NB4 (cell line): ENCODE measurements at regions not wholly inside any gene's neighbourhood (a gene's known extent, or its start where the extent isn't known, plus 50 kb on each side); places are given as distances from the start of the nearest gene placed in this dataset.

ENCODE experiments used
- CTCF ChIP-seq: IDR thresholded peaks from one replicate; pipeline ENCODE4 v1.5.1; 2012; ENCODE audit warnings: low read depth, low read length
- MYC ChIP-seq: IDR thresholded peaks from 2 replicates; pipeline ENCODE4 v1.6.1; 2011; ENCODE audit warnings: low read depth, low read length
- POLR2A ChIP-seq: IDR thresholded peaks from 2 replicates; pipeline ENCODE4 v1.6.1; 2011; ENCODE audit warnings: mild to moderate bottlenecking; ENCODE audit not compliant: insufficient read length; ENCODE audit errors: extremely low read depth

- TF ChIP-seq POLR2A (no peak), CTCF (no peak), MYC (no peak)
These were observed 140.1 kb upstream of the FRG1 start for GRCh38 chr4:189800545-189801088.
